DND-41 (cell line): ENCODE measurements at regions not wholly inside any gene's neighbourhood (a gene's known extent, or its start where the extent isn't known, plus 50 kb on each side); places are given as distances from the start of the nearest gene placed in this dataset.

ENCODE experiments used
- ATAC-seq: fragments of 200-7000 bp; cut with Tn5 transposase; 3 replicates; pipeline ENCODE4 v1.9.1; 2021; ENCODE audit warnings: low read depth; ENCODE audit not compliant: insufficient read depth
- DNase-seq: peaks from one replicate; pipeline ENCODE4 v3.0.0-alpha.2; 2020
- H2AFZ ChIP-seq: 2 replicates; pipeline ENCODE4 v1.6.0; 2012; ENCODE audit warnings: low read depth, low read length
- H3K27ac ChIP-seq: 2 replicates; pipeline ENCODE4 v1.5.1; 2012; ENCODE audit warnings: low read length, inconsistent platforms
- H3K27me3 ChIP-seq: fragments of 200-600 bp; sonication (generic); 2 replicates; pipeline ENCODE4 v1.6.0; 2012; ENCODE audit warnings: low read length, mild to moderate bottlenecking, inconsistent platforms; ENCODE audit not compliant: insufficient read depth, poor library complexity
- H3K36me3 ChIP-seq: 2 replicates; pipeline ENCODE4 v1.5.1; 2012; ENCODE audit warnings: low read length, inconsistent platforms; ENCODE audit not compliant: insufficient read depth
- H3K4me1 ChIP-seq: 2 replicates; pipeline ENCODE4 v1.5.1; 2012; ENCODE audit warnings: mild to moderate bottlenecking, low read length; ENCODE audit not compliant: insufficient read depth
- H3K4me2 ChIP-seq: 2 replicates; pipeline ENCODE4 v1.6.0; 2012; ENCODE audit warnings: mild to moderate bottlenecking, moderate library complexity, low read length, inconsistent platforms; ENCODE audit not compliant: insufficient read depth
- H3K4me3 ChIP-seq, 2 experiments: fragments of 200-600 bp in 1 of 2; shearing (Covaris generic) in 1 of 2; 2 replicates each; pipeline ENCODE4 v1.5.1; 2012 to 2016; ENCODE audit warnings: inconsistent platforms in 2 of 2, low read length in 2 of 2, mild to moderate bottlenecking in 2 of 2, low read depth in 1 of 2, moderate library complexity in 1 of 2
- H3K79me2 ChIP-seq: 2 replicates; pipeline ENCODE4 v1.6.0; 2012; ENCODE audit warnings: low read length, inconsistent platforms; ENCODE audit not compliant: insufficient read depth
- H3K9ac ChIP-seq: 2 replicates; pipeline ENCODE4 v1.6.0; 2012; ENCODE audit warnings: low read depth, mild to moderate bottlenecking, inconsistent platforms, low read length, moderate library complexity
- H3K9me3 ChIP-seq: 2 replicates; pipeline ENCODE4 v1.5.1; 2012; ENCODE audit warnings: low read length, moderate library complexity, mild to moderate bottlenecking, inconsistent platforms; ENCODE audit not compliant: insufficient read depth, severe bottlenecking
- H4K20me1 ChIP-seq: 2 replicates; pipeline ENCODE4 v1.6.0; 2012; ENCODE audit warnings: low read length; ENCODE audit not compliant: insufficient read depth
- CTCF ChIP-seq: IDR thresholded peaks from 2 replicates; pipeline ENCODE4 v1.5.1; 2012; ENCODE audit warnings: borderline replicate concordance, low read length, moderate library complexity, mild to moderate bottlenecking; ENCODE audit not compliant: poor library complexity, severe bottlenecking; ENCODE audit errors: extremely low read depth
- EZH2 ChIP-seq: IDR thresholded peaks from 3 replicates; pipeline ENCODE4 v1.6.1; 2012; ENCODE audit warnings: borderline replicate concordance, low read depth, mild to moderate bottlenecking, moderate library complexity, low read length, inconsistent platforms; ENCODE audit not compliant: severe bottlenecking

DNA sequence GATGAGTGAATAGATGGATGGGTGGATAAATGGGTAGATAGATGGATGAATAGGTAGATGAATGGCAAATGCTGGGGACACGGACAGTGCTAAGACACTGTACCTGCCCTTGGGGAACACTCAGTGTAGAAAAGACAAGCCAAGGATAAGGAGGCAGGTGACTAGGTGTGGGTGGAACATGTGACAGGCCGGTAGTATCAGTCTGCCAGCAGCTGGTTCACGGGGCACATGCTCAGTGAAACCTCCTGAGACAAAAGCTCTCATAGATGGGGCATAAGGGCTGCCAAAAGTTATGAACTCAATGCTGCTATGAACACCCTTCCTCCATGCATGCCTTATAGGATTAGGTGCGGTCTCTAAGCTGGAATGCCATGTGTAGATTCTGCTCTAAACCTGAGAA lies 71.0 kb downstream of the C5orf15 start:
- ATAC-seq (no peak), DNase-seq (no peak)
- Histone ChIP-seq H4K20me1 (no peaks in the 10 kb centered on the region), H3K27ac (no peak overlapping the region), H3K9ac (no peak overlapping the region), H2AFZ (no peak overlapping the region), H3K79me2 (no peaks in the 10 kb centered on the region), H3K4me3 (no peak overlapping the region), H3K9me3 (no peaks in the 10 kb centered on the region), H3K36me3 (no peaks in the 10 kb centered on the region), H3K4me1 (no peaks in the 10 kb centered on the region), H3K27me3 (peaks cover 3% of the 10 kb centered on the region), H3K4me2 (no peak overlapping the region)
- TF ChIP-seq EZH2 (no peak), CTCF (no peak)

DNA sequence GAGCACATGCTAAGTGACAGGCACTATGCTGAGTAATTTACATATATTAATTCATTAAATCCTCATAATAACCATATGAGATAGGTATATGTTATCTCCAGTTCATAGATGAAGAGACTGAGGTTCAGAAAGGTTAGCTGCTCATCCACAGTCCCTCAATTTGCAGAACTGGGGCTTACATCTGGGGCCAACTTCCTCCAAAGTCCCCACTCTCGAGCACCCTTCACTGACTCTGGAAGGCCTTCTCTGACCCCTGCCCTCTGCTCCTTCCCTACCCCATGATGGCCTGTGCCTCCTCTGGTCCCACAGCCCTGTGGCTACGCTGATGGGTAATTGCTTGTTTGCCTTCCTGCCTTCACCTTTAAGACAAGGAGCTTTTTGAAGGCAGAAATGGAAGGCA lies 71.6 kb downstream of the C5orf15 start:
- H2AFZ ChIP-seq = no peak overlapping the region
- H3K9ac ChIP-seq = no peak overlapping the region
- no peak for DNase-seq
- H3K27ac ChIP-seq = no peak overlapping the region
- no peak overlapping the region for H3K4me2 ChIP-seq
- H3K36me3 ChIP-seq = no peaks in the 10 kb centered on the region
- H3K4me1 ChIP-seq = no peaks in the 10 kb centered on the region
- no peaks in the 10 kb centered on the region for H3K9me3 ChIP-seq
- H3K79me2 ChIP-seq = no peaks in the 10 kb centered on the region
- ATAC-seq = no peak
- H3K4me3 ChIP-seq = no peak overlapping the region
- TF ChIP-seq EZH2 (no peak), CTCF (no peak)
- H4K20me1 ChIP-seq = no peaks in the 10 kb centered on the region
- peaks cover 3% of the 10 kb centered on the region for H3K27me3 ChIP-seq

GRCh38 chr5:133895979-133896845 lies 72.2 kb downstream of the C5orf15 start:
- Histone ChIP-seq H3K9ac (no peak overlapping the region), H3K4me2 (no peak overlapping the region), H3K36me3 (no peaks in the 10 kb centered on the region), H3K27ac (no peak overlapping the region), H3K4me3 (no peak overlapping the region), H3K4me1 (no peaks in the 10 kb centered on the region), H4K20me1 (no peaks in the 10 kb centered on the region), H3K9me3 (no peaks in the 10 kb centered on the region), H2AFZ (no peak overlapping the region), H3K27me3 (peaks cover 3% of the 10 kb centered on the region), H3K79me2 (no peaks in the 10 kb centered on the region)
- ATAC-seq = peak; percentile 24; the same call in 1 of the 3 replicates
- TF ChIP-seq CTCF (no peak), EZH2 (no peak)
- no peak for DNase-seq
